ENCODE measurements at regions not wholly inside any gene's neighbourhood (a gene's known extent, or its start where the extent isn't known, plus 50 kb on each side); places are given as distances from the start of the nearest gene placed in this dataset.

- TF ChIP-seq ZNF645 (tag by site-specific recombination; IDR thresholded peaks at IDR 0.05) = no peak
- TF ChIP-seq ZFP41 (tag by site-specific recombination; IDR thresholded peaks at IDR 0.05; ENCODE audit: borderline replicate concordance) = no peak
- TF ChIP-seq ZNF510 (tag by site-specific recombination; IDR thresholded peaks at IDR 0.05; ENCODE audit: insufficient replicate concordance) = no peak
- TF ChIP-seq INSM2 (tag by site-specific recombination; IDR thresholded peaks at IDR 0.05) = peak; percentile 80
- TF ChIP-seq ZNF157 (tag by site-specific recombination; IDR thresholded peaks at IDR 0.05) = no peak
- TF ChIP-seq ZBTB17 (tag by site-specific recombination; IDR thresholded peaks at IDR 0.05) = peak; percentile 60
- TF ChIP-seq ZSCAN18 (tag by site-specific recombination; IDR thresholded peaks at IDR 0.05) = no peak
- no peak; the same call in 1 of the 2 replicates for TF ChIP-seq REPIN1 (tag by site-specific recombination; IDR thresholded peaks at IDR 0.05; ENCODE audit: low read depth)
- TF ChIP-seq CTCF (tag by site-specific recombination; IDR thresholded peaks at IDR 0.05) = no peak
- TF ChIP-seq ZNF747 (tag by site-specific recombination; IDR thresholded peaks at IDR 0.05) = no peak
- TF ChIP-seq ZNF335 (tag by site-specific recombination; conservative IDR thresholded peaks at IDR 0.05) = no peak
- TF ChIP-seq WT1 (tag by site-specific recombination; IDR thresholded peaks at IDR 0.05) = peak; percentile 99
- TF ChIP-seq ZBTB21 (tag by site-specific recombination; IDR thresholded peaks at IDR 0.05) = 0 out of 2 replicates have a peak, but pooled peaks have one; percentile 25
- 0 out of 2 replicates have a peak, but pooled peaks have one; percentile 11 for TF ChIP-seq ZNF654 (tag by site-specific recombination; IDR thresholded peaks at IDR 0.05; ENCODE audit: low read depth)
These were observed 175.4 kb downstream of the IBTK start for GRCh38 chr6:82072121-82072521.

Measured in HEK293 (cell line).